ENCODE measurements at regions not wholly inside any gene's neighbourhood (a gene's known extent, or its start where the extent isn't known, plus 50 kb on each side); places are given as distances from the start of the nearest gene placed in this dataset.

DNA sequence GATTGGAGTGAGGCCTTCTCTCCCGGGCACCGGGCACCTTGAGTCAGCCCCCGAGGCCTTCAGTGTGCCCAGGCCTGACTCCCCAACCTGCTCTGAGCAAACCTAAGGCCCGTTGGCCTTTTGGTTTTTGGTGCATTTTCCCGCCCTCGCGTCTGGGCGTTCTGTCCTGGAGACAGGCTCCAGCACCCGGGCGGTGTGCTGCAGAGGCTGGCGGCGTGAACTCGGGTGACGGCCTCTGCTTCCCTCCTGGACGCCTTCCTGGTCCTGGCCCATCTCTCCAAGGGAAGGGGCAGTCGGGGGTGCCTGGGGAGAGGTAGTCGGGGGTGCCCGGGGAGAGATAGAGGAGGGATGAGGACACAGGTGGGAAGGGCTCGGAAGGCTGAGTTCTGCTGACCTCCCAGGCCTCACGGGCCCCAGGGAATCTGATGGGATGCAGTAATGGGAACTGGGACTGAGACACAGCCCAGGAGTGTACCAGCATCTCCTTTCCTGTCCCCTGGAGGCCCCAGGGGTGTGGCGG lies 1326.4 kb downstream of the BRD1 start:
- peaks cover 0 to 68% (median 4%) of the 10 kb centered on the region in 3 donors for H3K27me3 ChIP-seq
- WGBS, 5 donors, result 86 to 91% (median 88%) methylated on average over 20 to 21 of the region's 21 CpGs
- no peak for TF ChIP-seq EP300 (IDR thresholded peaks at IDR 0.05)
- no peak for TF ChIP-seq CTCF (IDR thresholded peaks at IDR 0.05)
- no peak for TF ChIP-seq POLR2AphosphoS5 (IDR thresholded peaks at IDR 0.05)
- no peak for TF ChIP-seq POLR2A (IDR thresholded peaks at IDR 0.05)
- no peaks in the 10 kb centered on the region for H3K36me3 ChIP-seq
- H3K4me3 ChIP-seq, result no peak overlapping the region
- H3K9me3 ChIP-seq, result no peaks in the 10 kb centered on the region
- intact Hi-C loops (cut with DNase I; ENCODE audit: low total_unique reads), result no loop called here
- no peak for DNase-seq
- no peak overlapping the region for H3K27ac ChIP-seq
- H3K4me1 ChIP-seq, result peaks cover 0 to 7% (median 0%) of the 10 kb centered on the region in 4 donors

GRCh38 chr22:48500471-48501230 lies 1327.0 kb downstream of the BRD1 start:
- 60 to 78% (median 64%) methylated on average over 21 to 31 of the region's 31 CpGs for WGBS, 5 donors
- no peak for DNase-seq
- peaks cover 0 to 66% (median 4%) of the 10 kb centered on the region in 3 donors for H3K27me3 ChIP-seq
- H3K4me1 ChIP-seq, result peaks cover 0 to 7% (median 0%) of the 10 kb centered on the region in 4 donors
- no peaks in the 10 kb centered on the region for H3K9me3 ChIP-seq
- H3K36me3 ChIP-seq, result no peaks in the 10 kb centered on the region
- H3K27ac ChIP-seq, result no peak overlapping the region
- H3K4me3 ChIP-seq, result no peak overlapping the region
- TF ChIP-seq CTCF (IDR thresholded peaks at IDR 0.05), result no peak
- TF ChIP-seq POLR2AphosphoS5 (IDR thresholded peaks at IDR 0.05), result no peak
- no peak for TF ChIP-seq EP300 (IDR thresholded peaks at IDR 0.05)
- TF ChIP-seq POLR2A (IDR thresholded peaks at IDR 0.05), result no peak
- intact Hi-C loops (cut with DNase I; ENCODE audit: low total_unique reads), result no loop called here

- Histone ChIP-seq H3K9me3 (no peaks in the 10 kb centered on the region), H3K36me3 (no peaks in the 10 kb centered on the region), H3K27me3 (peaks cover 0 to 72% (median 4%) of the 10 kb centered on the region in 3 donors), H3K27ac (no peak overlapping the region), H3K4me1 (peaks cover 0 to 7% (median 0%) of the 10 kb centered on the region in 4 donors), H3K4me3 (no peak overlapping the region)
- no peak for DNase-seq
- 71 to 82% (median 72%) methylated on average over 26 of the region's 26 CpGs for WGBS, 5 donors
- no peak for TF ChIP-seq EP300 (IDR thresholded peaks at IDR 0.05)
- TF ChIP-seq POLR2AphosphoS5 (IDR thresholded peaks at IDR 0.05), result no peak
- TF ChIP-seq POLR2A (IDR thresholded peaks at IDR 0.05), result no peak
- no peak for TF ChIP-seq CTCF (IDR thresholded peaks at IDR 0.05)
- intact Hi-C loops (cut with DNase I; ENCODE audit: low total_unique reads), result no loop called here
Observed at GRCh38 chr22:48499456-48500425, 1327.9 kb downstream of the BRD1 start.
